HG03159 (cell line): ENCODE measurements at regions not wholly inside any gene's neighbourhood (a gene's known extent, or its start where the extent isn't known, plus 50 kb on each side); places are given as distances from the start of the nearest gene placed in this dataset.

Experiments used
- ATAC-seq: cut with Tn5 transposase; IDR thresholded peaks from one replicate; pipeline ENCODE4 v1.9.1; 2021; ENCODE audit warnings: mild to moderate bottlenecking, moderate library complexity; ENCODE audit not compliant: unreplicated experiment

GRCh38 chr5:72032788-72033187 is 74.5 kb upstream of the MAP1B start:
- no peak for ATAC-seq

DNA sequence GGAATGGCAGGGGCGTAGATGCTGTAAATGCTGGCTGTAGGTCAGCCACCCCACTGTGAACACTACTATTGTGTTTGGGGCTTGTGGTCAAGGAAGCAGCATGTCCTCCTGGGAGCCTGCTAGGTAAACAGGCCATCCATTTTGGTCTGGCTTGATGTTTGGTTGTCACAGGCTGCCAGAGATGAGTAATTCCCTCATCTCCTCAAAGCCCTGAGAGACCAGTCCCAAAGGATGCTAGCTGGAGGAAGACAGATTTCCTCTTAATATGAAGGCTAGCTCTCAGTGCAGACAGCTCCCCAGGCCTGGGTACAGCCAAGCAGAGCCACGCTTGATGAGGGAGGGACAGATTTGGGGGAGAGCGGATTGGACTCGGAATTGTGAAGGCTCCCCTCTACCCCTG is 72.5 kb upstream of the MAP1B start:
- ATAC-seq, result no peak

- ATAC-seq, result no peak
Measured at GRCh38 chr5:72035831-72036230, 71.4 kb upstream of the MAP1B start.

GRCh38 chr5:72036951-72037350 is 70.3 kb upstream of the MAP1B start:
- no peak for ATAC-seq

DNA sequence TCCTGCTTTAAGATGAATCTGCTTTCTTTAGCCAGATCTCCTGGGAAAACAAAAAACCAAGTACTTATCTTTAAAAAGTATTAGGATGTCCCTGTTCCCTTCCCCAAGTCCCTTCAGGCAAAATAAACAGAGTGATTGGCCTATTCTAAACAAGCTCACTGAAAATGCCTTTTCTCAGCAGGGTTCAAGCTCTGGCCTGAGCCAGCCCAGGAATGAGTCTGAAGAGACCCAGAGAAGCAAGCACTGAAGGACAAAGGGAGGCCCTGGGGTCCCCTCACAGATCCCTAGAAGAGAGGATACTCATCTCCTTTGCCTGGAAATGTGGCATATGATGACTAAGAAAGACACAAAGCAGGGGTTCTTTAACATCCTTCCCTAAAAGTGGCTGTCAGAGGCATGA is 66.8 kb upstream of the MAP1B start:
- ATAC-seq, result no peak

DNA sequence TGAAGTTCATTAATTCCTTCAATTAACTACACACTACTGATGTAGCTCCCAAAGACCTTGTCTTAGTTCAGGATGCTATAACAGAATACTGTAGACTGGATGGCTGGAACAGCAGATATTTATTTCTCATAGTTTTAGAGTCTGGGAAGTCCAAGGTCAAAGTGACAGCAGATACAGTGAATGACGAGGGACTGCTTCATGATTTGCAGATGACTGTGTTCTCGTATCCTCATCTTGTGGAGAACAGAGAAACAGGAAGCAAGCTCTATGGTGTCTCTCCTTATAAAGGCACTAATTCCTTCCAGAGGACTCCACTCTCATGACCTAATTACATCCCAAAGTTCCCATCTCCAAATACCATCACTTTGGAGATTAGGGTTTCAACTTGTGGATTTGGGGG is 65.6 kb upstream of the MAP1B start:
- no peak for ATAC-seq

DNA sequence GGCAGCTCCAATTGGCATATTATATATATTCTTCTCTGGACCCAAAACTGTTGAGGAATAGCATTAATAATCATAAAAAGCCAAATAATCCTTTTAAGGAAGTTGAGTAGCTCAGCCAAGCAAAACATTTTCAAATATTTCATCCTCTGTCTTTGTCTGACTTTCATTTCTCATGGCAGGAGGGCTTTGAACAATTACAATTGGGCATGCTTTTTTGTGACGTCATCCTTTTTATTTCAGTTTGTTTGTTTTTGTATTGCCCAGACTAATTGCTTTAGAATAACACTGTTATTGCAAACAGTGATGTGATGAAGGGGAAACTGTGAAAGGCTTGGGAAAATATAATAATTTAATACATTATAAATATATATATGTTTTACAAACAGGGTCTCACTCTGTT is 65.2 kb upstream of the MAP1B start:
- no peak for ATAC-seq

DNA sequence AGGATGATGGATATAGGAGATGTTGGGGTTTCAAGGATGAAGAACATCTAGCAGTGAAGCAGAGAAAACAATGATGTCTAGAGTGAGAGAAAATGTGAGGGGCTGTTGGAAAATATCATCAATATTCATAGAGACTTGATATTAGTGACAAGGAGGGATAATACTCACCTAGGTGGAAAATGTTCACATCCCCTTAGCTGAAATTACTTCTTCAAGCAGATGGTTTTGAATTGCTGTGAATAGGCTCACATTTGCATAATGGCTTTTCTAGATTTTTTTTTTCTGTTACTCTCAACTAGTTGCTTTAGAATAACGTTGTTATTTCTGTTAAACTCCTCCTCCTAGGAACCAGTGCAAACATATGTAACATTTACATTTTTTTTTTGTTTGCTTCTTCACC is 61.6 kb upstream of the MAP1B start:
- ATAC-seq, result no peak

DNA sequence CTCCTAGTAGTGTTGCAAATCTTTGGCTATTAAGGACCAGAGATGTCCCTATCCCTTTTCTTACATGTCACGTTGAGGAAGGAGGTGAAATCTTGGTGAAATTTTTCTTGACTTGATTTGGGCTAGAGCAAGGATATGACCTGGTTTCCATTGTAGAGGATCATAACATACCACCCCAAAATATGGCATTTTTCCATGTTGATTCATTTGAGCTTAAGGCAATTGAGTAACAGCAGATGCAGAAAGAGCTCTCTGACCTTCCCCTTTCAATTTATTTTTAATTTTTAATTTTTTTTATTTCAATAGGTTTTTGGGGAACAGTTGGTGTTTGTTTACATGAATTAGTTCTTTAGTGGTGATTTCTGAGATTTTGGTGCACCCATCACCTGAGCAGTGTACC is 61.2 kb upstream of the MAP1B start:
- ATAC-seq, result no peak

- ATAC-seq, result no peak
Measured at GRCh38 chr5:72055636-72056035, 51.6 kb upstream of the MAP1B start.
